ENCODE measurements at regions not wholly inside any gene's neighbourhood (a gene's known extent, or its start where the extent isn't known, plus 50 kb on each side); places are given as distances from the start of the nearest gene placed in this dataset.

DNA sequence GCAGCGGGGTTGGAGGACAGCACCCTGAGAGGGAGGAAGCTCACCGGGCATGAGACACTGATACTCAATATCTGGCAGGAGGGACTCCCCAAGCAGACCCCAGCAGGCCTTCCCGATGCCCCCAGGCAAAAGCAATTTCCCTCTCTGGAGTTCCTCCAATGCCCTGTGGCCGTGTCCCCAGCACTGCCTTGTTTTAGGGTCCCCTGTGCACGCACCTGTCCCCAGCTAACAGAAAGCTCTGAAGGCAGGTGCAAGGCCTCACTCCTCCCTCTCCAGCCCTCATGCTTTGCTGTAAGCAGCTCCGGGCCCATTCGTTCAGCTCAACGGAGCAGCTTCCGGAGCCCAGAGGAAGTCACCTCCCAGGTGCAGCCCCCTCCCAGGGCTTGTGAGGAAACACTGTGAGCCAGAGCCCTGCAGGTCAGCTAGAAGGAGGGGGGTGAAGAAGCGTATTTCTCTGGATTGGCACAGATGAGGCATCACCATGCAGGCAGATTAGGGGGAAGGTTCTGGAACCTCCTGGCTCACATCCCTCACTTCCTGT lies 50.3 kb upstream of the ID2 start:
- DNase-seq: no peak
